ENCODE measurements at regions not wholly inside any gene's neighbourhood (a gene's known extent, or its start where the extent isn't known, plus 50 kb on each side); places are given as distances from the start of the nearest gene placed in this dataset.

DNA sequence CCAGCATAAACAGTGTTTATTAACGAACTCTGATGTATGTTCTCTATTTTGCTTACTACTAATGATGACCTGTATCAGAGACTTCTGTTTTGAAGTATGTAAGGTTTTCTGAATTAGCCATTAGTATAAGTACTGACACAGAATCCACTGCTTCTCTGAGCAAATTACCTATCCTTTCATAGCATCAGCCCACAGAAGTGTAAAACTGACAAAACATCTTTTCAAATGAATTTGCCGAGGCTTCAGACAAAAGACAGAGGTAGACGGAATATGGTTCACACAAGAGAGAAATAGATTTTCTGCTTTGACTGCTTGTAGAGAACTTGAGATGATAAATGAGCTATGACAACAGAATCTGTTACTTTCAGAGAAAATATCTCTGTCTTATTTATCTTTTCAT is 1051.6 kb downstream of the AMY1C start:
- Histone ChIP-seq H3K9me3 (peaks cover 0 to 5% (median 0%) of the 10 kb centered on the region in 8 donors), H3K27ac (no peak overlapping the region), H3K4me1 (no peaks in the 10 kb centered on the region), H3K36me3 (no peaks in the 10 kb centered on the region), H3K27me3 (replicated peaks in 1 of 7) (no peaks in the 10 kb centered on the region), H3K4me3 (no peak overlapping the region)
- WGBS, 5 donors, result 79 to 90% (median 87%) methylated on average over 3 of the region's 3 CpGs
- TF ChIP-seq, protein P1, sequence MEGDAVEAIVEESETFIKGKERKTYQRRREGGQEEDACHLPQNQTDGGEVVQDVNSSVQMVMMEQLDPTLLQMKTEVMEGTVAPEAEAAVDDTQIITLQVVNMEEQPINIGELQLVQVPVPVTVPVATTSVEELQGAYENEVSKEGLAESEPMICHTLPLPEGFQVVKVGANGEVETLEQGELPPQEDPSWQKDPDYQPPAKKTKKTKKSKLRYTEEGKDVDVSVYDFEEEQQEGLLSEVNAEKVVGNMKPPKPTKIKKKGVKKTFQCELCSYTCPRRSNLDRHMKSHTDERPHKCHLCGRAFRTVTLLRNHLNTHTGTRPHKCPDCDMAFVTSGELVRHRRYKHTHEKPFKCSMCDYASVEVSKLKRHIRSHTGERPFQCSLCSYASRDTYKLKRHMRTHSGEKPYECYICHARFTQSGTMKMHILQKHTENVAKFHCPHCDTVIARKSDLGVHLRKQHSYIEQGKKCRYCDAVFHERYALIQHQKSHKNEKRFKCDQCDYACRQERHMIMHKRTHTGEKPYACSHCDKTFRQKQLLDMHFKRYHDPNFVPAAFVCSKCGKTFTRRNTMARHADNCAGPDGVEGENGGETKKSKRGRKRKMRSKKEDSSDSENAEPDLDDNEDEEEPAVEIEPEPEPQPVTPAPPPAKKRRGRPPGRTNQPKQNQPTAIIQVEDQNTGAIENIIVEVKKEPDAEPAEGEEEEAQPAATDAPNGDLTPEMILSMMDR (IDR thresholded peaks at IDR 0.05 in 8 of 11, conservative IDR thresholded peaks at IDR 0.05 in 3 of 11), result no peak
- TF ChIP-seq POLR2AphosphoS5 (IDR thresholded peaks at IDR 0.05), result no peak
- no peak for TF ChIP-seq POLR2A (IDR thresholded peaks at IDR 0.05)
- no peak for DNase-seq
- intact Hi-C loops (cut with DNase I; ENCODE audit: low total_unique reads), result no loop called here

DNA sequence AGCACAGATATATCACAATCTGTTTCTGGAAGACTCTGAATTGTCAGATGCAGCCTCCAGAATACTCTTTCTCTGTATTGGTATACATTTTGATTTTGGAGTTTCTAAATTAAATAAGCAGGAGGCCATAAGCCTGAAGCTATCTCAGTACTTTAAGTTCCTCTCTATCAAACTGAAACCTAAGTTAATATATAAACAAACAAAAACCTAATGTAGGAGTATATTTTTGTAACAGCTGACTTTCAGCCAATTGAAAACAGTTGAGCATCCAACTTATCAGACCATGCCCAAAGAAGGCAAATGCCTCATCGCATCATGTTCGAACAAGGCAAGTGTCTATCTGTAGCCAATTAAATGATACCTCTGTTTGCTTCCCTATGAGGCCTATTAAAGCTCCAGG is 1054.4 kb downstream of the AMY1C start:
- intact Hi-C loops (cut with DNase I; ENCODE audit: low total_unique reads), result no loop called here
- Histone ChIP-seq H3K9me3 (peaks cover 0 to 5% (median 0%) of the 10 kb centered on the region in 8 donors), H3K27me3 (replicated peaks in 1 of 7) (no peaks in the 10 kb centered on the region), H3K4me1 (no peaks in the 10 kb centered on the region), H3K36me3 (no peaks in the 10 kb centered on the region), H3K27ac (no peak overlapping the region), H3K4me3 (no peak overlapping the region)
- 90 to 96% (median 94%) methylated on average over 2 of the region's 2 CpGs for WGBS, 5 donors
- TF ChIP-seq POLR2AphosphoS5 (IDR thresholded peaks at IDR 0.05), result no peak
- DNase-seq, result no peak

- Histone ChIP-seq H3K36me3 (no peaks in the 10 kb centered on the region), H3K4me3 (no peak overlapping the region), H3K9me3 (peaks cover 0 to 5% (median 0%) of the 10 kb centered on the region in 8 donors), H3K27me3 (replicated peaks in 1 of 7) (no peaks in the 10 kb centered on the region), H3K27ac (no peak overlapping the region), H3K4me1 (no peaks in the 10 kb centered on the region)
- no peak for DNase-seq
- 64 to 89% (median 81%) methylated on average over 2 of the region's 2 CpGs for WGBS, 5 donors
- intact Hi-C loops (cut with DNase I; ENCODE audit: low total_unique reads), result no loop called here
- TF ChIP-seq, protein P1 (IDR thresholded peaks at IDR 0.05 in 8 of 11, conservative IDR thresholded peaks at IDR 0.05 in 3 of 11), result no peak
Measured at GRCh38 chr1:104807590-104807989, 1057.9 kb downstream of the AMY1C start.

DNA sequence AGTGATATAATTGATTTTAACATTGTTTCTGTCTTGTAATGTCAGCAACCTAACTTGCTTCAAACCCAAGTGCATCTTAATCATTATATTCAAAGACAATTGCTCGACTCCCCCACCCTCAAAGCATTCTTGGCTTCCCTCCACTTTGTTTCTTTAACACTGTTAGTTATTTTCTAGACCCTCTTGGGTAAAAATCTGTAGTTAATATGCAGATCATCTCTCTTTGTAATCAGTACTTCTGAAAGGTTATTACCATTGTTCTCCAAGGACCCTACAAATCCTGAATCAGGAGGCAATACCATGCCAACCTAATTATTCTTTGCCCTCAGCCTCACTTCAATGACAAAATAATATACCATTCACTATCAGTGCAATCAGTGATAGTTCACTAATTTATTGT is 1075.7 kb downstream of the AMY1C start:
- TF ChIP-seq, protein P1 (IDR thresholded peaks at IDR 0.05 in 8 of 11, conservative IDR thresholded peaks at IDR 0.05 in 3 of 11), result no peak
- TF ChIP-seq POLR2A (IDR thresholded peaks at IDR 0.05), result no peak
- TF ChIP-seq POLR2AphosphoS5 (IDR thresholded peaks at IDR 0.05), result no peak
- no peak for DNase-seq
- Histone ChIP-seq H3K9me3 (no peaks in the 10 kb centered on the region), H3K4me1 (no peaks in the 10 kb centered on the region), H3K27ac (no peak overlapping the region), H3K4me3 (no peak overlapping the region), H3K27me3 (replicated peaks in 1 of 7) (no peaks in the 10 kb centered on the region), H3K36me3 (no peaks in the 10 kb centered on the region)
- 44 to 59% (median 50%) methylated on average over 1 of the region's 1 CpG for WGBS, 5 donors
- intact Hi-C loops (cut with DNase I; ENCODE audit: low total_unique reads), result no loop called here

DNA sequence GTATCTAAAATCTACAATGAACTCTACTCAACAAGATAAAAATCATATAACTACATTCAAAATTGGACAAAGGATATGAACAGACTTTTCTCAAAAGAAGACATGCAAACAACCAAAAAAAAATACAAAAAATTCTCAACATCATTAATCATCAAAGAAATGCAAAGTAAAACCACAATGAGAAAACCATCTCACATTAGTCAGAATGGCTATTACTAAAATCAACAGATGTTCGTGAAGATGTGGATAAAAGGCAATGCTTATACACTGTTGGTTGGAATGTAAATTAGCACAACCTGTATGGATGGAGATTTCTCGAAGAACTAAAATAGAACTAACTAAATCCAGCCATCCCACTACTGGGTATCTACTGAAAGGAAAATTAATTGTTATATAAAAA is 1080.8 kb downstream of the AMY1C start:
- DNase-seq, result no peak
- TF ChIP-seq POLR2AphosphoS5 (IDR thresholded peaks at IDR 0.05) (no peak), POLR2A (IDR thresholded peaks at IDR 0.05) (no peak)
- TF ChIP-seq, protein P1 (IDR thresholded peaks at IDR 0.05 in 8 of 11, conservative IDR thresholded peaks at IDR 0.05 in 3 of 11), result no peak
- Histone ChIP-seq H3K36me3 (no peaks in the 10 kb centered on the region), H3K4me3 (no peak overlapping the region), H3K4me1 (no peaks in the 10 kb centered on the region), H3K9me3 (peaks cover 0 to 33% (median 8%) of the 10 kb centered on the region in 8 donors), H3K27me3 (replicated peaks in 1 of 7) (no peaks in the 10 kb centered on the region), H3K27ac (no peak overlapping the region)
- 87 to 92% (median 91%) methylated on average over 2 of the region's 2 CpGs for WGBS, 5 donors
- intact Hi-C loops (cut with DNase I; ENCODE audit: low total_unique reads), result no loop called here
